Right renal pelvis (tissue), 4 donors: ENCODE measurements at regions not wholly inside any gene's neighbourhood (a gene's known extent, or its start where the extent isn't known, plus 50 kb on each side); places are given as distances from the start of the nearest gene placed in this dataset.

Source experiments
- DNase-seq, 4 donors: peaks; one replicate each; pipeline ENCODE4 v3.0.0-alpha.2; 2013; ENCODE audit warnings: low read depth in 4 of 4, low spot score in 3 of 4, missing footprints in 1 of 4

DNA sequence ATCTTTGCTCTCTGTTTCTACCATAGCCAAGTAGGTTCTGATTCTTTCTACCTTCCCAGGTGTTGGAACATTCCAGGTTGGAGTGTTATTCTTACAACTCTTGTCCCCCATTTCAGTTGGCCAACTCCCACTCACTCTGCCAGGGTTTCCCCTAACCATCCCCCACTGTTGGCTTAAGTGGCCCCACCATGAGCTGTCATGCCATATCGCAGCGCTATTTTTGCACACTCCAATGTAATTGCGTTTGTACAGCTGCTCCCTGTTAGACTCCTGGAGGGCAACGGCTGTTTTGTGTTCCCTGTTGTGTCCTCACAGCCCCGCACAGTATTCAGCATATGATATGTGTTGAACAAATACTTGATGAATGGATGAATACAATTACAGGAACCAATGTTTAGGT is 117.7 kb upstream of the ETS2 start:
- DNase-seq = no peak

DNA sequence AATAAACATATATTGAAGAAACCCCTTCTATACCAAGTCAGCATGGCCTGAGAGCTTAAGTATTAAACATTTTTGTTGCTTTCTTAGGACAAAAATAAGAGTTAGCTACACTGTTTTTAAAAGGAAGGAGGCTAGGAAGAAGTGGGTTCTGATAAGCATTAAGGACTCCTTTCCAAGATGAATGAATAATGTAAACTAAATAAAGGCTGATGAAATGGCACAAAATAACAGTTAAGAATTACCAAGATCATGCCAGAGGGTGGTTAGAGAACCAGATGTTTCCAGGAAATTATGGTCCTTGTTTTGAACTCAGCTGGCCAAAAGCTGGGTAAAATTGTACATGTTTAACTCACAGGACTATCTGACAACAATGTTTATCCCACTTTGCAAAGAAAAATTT is 114.1 kb upstream of the ETS2 start:
- no peak for DNase-seq

DNA sequence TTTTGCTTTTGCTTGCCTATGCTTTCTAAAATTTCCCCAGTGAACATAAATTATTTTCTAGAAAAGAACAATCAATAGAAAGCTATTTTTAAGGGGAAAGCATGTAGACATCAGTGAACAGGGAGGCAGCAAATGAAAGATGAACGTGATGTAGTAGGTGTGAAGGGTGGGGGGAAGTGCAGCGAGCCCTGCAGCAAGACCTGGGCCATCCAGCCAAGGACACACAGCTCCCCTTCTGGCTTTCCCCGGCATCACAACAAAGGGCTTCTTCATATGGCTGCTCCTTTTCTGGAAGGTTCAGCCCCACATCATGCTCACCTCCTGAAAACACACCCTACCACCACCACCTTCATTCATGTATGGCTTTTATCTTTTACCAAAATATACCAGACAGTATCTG is 109.2 kb upstream of the ETS2 start:
- no peak for DNase-seq

DNA sequence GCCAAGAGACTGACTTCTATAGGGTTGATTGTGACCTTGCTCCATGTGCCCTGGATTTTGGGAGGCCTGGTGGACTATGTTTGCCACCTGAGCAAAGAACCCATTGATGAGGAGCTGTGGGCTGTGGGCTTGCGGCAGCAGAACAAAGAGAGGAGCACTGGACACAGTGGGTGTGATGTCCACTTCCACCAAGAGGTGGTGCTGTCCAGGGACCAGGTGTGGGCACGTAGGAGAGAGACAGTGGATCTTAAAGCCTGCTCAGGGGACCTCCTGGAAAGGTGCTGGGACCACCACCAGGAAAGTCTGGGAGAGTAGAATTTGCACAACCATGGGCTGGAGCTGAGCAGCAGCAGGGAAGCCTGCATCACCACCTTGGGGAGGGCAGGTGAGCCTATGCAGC is 106.7 kb upstream of the ETS2 start:
- no peak for DNase-seq

GRCh38 chr21:38702196-38702595 is 103.5 kb upstream of the ETS2 start:
- no peak for DNase-seq

- no peak for DNase-seq
Measured at GRCh38 chr21:38709876-38710275, 95.9 kb upstream of the ETS2 start.

DNA sequence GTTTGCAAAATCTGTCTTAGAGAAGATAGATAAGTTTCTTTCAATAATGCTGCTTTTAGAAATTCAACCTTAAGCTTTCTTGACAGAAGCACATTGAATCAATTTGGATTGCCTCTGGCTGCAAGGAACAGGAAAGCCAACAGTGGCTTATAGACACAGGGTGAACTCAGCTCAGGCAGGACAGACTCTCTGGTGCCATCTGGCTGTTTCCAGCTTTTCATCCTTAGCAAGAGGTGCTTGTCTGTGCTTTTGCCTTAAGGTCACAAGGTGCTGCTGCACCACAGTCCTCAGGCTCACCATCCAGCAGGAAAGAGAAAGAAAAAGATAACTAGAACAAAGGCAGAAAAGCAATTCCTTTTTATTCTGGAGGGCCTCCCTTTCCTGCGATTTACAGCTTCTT is 93.7 kb upstream of the ETS2 start:
- no peak for DNase-seq

DNA sequence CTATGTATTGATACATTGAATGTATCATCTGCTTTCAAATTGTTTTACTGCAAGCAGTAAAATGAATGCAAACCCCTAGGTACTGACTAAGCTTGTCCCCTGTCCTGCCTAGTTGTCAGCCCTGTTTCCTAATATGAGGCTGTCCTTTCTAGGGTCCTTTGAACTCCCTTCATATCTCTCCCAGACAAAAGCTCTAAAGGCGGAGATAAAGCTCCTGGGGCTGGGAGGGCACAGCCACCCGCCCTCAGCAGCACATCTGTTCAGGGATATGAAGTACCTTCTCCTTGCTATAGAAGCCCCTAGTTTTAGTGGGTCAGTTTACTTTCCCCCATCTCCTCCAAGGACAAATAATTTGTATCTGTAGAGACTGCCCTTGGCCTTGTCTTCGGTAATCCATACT is 93.1 kb upstream of the ETS2 start:
- no peak for DNase-seq

- DNase-seq = no peak
Measured at GRCh38 chr21:38714039-38714817, 91.5 kb upstream of the ETS2 start.

- no peak for DNase-seq
Measured at GRCh38 chr21:38714999-38715398, 90.7 kb upstream of the ETS2 start.

DNA sequence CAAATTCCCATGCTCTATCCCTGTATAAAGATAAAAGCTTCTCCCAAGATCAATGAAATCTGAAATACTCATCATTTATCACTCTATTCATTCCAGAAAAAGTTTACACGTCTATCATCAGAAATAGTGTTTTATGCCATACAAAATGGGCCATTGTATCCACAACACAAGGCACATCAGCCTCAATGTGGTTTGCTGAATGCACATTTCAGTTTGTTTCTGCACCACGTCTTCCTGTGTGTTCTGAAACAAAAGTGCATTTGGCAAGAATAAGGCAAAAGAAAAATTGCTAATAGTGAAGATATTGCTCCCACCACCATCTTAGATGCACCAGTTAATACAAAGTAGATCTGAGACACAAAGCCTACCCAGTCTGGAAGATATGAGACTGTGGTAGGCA is 89.6 kb upstream of the ETS2 start:
- no peak for DNase-seq

GRCh38 chr21:38716942-38717341 is 88.8 kb upstream of the ETS2 start:
- no peak for DNase-seq

DNA sequence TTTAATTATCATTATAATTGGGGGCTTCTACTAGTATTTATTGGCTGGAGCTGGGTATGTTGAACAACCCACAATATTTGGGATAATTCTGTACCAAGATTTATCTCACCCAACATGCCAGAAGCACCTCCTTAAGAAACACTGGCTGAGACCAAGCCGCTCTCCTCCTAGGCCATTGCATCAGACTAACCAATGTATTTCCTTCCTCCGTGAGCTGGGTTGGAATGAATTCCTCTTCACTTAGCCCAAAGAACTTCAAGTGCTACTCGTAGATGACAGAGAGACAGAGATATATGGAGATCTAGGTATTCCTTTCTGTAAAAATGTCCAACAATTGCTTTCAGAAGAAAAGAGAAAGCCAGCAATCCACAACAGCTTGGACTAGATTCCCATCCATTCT is 87.2 kb upstream of the ETS2 start:
- DNase-seq = no peak

DNA sequence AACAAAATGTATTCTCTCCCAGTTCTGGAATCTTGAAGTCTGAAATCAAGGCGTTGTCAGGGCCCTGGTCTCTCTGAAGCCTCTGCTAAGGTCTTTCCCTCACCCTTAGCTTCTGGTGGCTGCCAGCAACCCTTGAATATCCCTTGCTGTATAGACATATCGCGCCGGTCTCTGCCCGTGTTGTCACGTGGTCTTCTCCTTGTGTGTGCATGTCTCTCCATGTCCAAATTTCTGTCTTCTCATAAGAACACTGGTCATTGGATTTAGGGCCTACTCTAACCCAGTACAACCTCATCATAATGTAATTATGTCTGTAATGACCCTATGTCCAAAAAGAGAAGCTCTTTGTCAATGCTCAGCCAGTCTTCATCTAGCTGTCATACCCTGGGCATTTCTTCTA is 85.7 kb upstream of the ETS2 start:
- no peak for DNase-seq

DNA sequence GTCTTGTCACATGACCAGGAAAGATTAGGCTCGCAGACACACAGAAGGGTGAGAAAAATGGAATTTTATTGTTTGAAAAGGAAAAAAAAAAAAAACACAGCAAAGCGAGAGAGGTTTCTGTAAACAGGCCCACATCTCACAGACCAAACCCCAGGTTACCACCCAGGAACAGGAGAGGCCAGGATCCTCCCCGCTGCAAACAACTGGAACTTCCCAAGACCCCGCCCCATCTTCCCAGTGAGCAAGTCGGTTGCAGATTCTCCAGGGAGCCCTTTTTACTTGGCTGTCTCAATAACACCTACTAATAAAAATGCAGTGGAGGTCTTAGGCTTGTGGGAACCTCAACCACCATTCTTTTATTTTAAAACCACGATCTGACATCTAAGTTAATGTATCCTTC is 84.7 kb upstream of the ETS2 start:
- no peak for DNase-seq

- no peak for DNase-seq
Measured at GRCh38 chr21:38721958-38722357, 83.8 kb upstream of the ETS2 start.

DNA sequence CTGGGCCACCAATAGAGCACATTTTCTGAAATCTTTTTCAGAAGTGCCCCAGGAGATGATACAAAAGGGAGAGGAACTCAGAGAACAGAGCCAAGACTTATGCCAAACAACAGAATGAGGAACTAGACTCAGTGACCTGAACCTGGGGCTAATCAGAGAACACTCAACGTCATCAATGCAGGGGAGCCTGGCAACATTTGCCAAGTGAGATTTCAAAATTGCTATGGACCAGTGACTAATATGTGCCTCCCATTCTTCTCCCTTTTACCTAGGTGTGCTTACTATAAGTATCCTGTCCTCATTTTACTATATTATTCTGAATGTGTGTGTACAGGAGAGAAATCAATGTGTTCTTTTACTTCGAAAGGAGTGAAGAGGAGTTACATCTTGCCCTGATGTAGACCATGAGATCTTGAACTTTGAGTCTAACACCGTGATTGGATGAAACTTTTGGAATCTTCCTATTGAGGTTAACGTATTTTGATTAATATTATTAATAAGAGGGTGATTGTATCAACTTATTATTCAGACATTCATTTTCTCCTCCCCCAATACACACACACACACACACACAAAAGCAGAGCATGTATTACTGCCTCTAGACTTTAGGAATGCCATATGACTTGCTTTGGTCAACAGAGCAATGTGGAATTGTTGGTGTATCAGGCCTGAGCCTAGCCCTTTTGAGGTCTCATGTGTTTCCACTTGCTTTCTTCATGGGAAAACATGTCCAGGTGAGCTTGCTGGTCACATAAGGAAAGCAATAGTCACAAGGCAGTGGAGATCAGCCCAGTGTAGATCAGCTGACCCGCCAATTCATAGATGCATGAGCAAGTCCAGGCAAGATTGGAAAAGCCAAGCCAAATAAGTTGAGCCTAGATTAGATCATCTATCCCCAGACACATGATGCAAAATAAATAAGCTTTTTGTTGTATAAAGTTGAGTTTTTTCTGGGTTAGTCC is 80.3 kb upstream of the ETS2 start:
- DNase-seq = no peak

DNA sequence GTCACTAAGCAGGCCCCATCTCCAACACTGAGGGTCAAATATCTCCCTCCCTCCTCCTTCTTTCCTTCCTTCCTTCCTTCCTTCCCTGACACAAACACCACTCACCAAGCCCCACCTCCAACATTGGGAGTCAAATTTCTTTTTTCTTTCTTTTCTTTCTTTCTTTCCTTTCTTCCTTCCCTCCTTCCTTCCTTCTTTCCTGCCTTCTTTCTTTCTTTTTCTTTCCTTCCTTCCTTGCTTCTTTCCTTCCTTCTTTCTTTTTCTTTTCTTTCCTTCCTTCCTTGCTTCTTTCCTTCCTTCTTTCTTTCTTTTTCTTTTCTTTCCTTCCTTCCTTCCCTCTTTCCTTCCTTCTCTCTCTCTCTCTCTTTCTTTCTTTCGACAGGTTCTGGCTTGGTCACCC is 79.2 kb upstream of the ETS2 start:
- no peak for DNase-seq

DNA sequence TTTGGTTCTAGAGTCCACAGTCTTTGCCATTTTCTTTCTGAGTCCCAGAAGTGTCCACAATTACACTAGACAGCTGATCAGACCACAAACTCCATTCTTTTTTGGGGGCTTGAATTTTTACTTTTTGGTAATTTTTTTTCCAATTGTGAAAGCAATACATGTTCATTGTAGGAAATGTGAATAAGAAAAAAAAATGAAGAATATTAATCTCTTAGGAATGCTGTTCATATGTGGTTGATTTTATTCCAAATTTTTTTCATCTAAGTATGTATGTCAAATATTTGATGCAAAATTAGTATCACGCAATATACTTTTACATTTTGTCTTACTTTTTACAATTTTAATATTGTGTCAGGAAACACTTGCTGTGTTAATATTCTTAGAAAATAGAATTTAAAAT is 76.4 kb upstream of the ETS2 start:
- no peak for DNase-seq

GRCh38 chr21:38729754-38730379 is 75.9 kb upstream of the ETS2 start:
- no peak for DNase-seq

DNA sequence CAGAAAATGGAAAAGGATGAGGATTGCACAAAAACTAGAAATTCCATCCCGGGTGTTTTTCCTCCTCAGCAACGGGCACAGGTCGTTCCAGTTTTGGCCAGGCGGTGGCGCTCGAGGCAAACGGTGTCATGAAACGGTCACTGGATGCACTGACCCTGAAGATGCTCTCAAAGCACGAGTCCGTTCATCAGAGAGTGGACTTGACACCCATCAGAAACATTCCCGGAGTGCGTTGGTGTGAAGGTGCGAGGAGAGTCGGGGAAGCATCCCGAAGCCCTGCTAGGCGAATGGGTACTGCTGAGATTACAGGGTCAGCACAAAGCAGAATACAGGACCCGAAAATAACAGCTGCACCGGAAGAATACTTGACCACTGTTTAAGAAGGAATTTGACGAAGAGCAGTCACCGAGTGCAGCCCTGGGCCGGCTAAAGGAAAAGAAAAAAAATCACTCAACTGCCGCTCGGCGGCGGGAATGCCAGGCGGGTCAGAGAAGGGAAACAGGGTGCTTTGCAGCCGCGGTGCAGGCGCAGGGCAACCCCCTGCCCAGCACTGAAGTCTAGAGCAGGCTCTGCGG is 71.7 kb upstream of the ETS2 start:
- DNase-seq = peak; percentile 48 to 77 (median 66)
